ENCODE measurements at regions not wholly inside any gene's neighbourhood (a gene's known extent, or its start where the extent isn't known, plus 50 kb on each side); places are given as distances from the start of the nearest gene placed in this dataset.

DNA sequence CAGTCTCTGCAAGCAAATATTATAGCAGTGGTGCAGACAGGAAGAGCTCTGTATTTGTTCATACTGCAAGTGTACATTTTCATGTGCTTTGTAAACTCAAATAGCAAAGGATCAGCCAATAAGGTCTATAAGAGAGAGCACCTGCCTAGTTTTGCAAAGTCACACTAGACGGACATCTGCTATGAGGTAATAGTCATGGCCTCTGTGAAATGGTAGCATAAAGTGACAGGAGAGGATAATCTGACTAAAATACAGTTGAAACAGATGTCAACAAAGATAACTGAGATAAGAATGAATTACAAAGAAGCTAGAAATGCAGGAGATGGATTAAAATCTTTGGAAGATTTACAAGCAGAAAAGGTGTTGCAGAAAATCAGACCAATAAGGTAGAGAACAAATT is 70.6 kb upstream of the SPON1 start:
- Histone ChIP-seq H3K9me3 (replicated peaks in 1 of 3) (no peaks in the 10 kb centered on the region), H3K4me3 (no peak overlapping the region), H3K36me3 (replicated peaks in 1 of 2) (no peaks in the 10 kb centered on the region), H3K4me1 (replicated peaks in 1 of 2) (no peaks in the 10 kb centered on the region), H3K27ac (no peak overlapping the region), H3K27me3 (no peaks in the 10 kb centered on the region)
- 65 to 75% (median 72%) methylated on average over 1 of the region's 1 CpG for WGBS, 4 donors
- intact Hi-C loops (cut with DNase I) = no loop called here
- no peak for DNase-seq
- TF ChIP-seq, protein P1, sequence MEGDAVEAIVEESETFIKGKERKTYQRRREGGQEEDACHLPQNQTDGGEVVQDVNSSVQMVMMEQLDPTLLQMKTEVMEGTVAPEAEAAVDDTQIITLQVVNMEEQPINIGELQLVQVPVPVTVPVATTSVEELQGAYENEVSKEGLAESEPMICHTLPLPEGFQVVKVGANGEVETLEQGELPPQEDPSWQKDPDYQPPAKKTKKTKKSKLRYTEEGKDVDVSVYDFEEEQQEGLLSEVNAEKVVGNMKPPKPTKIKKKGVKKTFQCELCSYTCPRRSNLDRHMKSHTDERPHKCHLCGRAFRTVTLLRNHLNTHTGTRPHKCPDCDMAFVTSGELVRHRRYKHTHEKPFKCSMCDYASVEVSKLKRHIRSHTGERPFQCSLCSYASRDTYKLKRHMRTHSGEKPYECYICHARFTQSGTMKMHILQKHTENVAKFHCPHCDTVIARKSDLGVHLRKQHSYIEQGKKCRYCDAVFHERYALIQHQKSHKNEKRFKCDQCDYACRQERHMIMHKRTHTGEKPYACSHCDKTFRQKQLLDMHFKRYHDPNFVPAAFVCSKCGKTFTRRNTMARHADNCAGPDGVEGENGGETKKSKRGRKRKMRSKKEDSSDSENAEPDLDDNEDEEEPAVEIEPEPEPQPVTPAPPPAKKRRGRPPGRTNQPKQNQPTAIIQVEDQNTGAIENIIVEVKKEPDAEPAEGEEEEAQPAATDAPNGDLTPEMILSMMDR (IDR thresholded peaks at IDR 0.05) = no peak
- TF ChIP-seq POLR2A (IDR thresholded peaks at IDR 0.05) = no peak

DNA sequence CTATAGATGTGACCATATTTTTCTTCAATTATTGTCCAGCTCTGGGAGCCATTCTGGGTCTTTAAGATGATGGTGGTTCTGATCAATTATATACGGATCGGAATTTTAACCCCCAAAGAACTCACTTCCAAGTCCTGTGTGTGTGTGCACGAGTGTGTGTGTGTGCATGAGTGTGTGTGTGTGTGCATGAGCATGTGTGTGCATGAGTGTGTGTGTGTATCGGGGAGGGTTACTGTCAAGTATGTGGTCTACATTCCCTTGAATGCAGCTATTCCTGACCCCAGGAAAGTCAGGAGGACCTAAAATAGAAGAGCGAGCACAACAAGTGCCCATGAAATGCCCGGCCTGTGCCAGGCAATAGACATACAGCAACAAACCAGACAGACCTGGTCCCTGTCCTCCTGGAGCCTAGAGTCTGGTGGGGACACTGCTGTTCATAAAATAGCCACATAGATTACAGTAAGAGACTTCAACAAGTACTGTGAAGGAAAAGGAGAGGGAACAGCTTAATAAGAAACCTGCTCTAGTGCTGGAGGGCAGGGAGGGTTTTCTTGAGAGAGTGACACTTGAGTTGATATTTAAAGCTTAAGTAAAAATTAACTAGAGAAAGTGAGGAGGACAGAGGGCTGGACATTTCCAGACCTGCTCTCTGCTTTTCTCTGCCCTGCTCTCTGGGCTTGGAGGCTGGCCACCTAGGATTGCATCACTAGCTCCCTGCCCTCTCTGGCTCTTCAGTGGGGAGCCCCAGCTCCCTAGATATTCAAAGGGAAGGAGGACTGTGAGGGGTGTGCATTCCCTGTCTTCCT is 66.1 kb upstream of the SPON1 start:
- intact Hi-C loops (cut with DNase I) = no loop called here
- no peak overlapping the region for H3K4me3 ChIP-seq
- no peaks in the 10 kb centered on the region for H3K9me3 ChIP-seq (replicated peaks in 1 of 3)
- no peak for DNase-seq
- TF ChIP-seq POLR2A (IDR thresholded peaks at IDR 0.05) = no peak
- TF ChIP-seq, protein P1 (IDR thresholded peaks at IDR 0.05) = no peak
- H3K27ac ChIP-seq = no peak overlapping the region
- 67 to 74% (median 70%) methylated on average over 6 of the region's 6 CpGs for WGBS, 4 donors
- H3K36me3 ChIP-seq (replicated peaks in 1 of 2) = no peaks in the 10 kb centered on the region
- no peaks in the 10 kb centered on the region for H3K4me1 ChIP-seq (replicated peaks in 1 of 2)
- H3K27me3 ChIP-seq = no peaks in the 10 kb centered on the region

DNA sequence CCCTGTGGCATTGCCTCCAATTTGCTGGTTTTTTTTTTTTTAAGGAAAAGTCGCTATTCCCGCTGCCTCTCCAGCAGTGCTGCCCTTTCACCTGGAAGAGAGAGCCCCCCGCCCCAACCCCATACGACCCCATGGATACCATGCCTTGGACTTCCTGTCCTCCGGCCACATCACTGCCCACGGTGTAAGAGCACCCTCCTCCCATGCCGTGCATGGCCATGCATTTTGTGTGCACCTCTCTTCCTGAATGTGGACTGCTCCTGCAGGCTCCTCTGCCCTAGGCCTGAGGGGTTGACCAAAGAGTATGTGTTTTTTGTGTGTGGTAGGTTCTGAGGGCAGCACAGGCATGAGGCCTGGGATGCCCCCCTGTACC is 65.6 kb upstream of the SPON1 start:
- H3K9me3 ChIP-seq (replicated peaks in 1 of 3) = no peaks in the 10 kb centered on the region
- no peak overlapping the region for H3K27ac ChIP-seq
- H3K4me1 ChIP-seq (replicated peaks in 1 of 2) = no peaks in the 10 kb centered on the region
- H3K4me3 ChIP-seq = no peak overlapping the region
- H3K27me3 ChIP-seq = no peaks in the 10 kb centered on the region
- TF ChIP-seq, protein P1 (IDR thresholded peaks at IDR 0.05) = no peak
- TF ChIP-seq POLR2A (IDR thresholded peaks at IDR 0.05) = no peak
- DNase-seq = no peak
- 72 to 87% (median 80%) methylated on average over 6 to 7 of the region's 7 CpGs for WGBS, 4 donors
- intact Hi-C loops (cut with DNase I) = no loop called here
- H3K36me3 ChIP-seq (replicated peaks in 1 of 2) = no peaks in the 10 kb centered on the region

DNA sequence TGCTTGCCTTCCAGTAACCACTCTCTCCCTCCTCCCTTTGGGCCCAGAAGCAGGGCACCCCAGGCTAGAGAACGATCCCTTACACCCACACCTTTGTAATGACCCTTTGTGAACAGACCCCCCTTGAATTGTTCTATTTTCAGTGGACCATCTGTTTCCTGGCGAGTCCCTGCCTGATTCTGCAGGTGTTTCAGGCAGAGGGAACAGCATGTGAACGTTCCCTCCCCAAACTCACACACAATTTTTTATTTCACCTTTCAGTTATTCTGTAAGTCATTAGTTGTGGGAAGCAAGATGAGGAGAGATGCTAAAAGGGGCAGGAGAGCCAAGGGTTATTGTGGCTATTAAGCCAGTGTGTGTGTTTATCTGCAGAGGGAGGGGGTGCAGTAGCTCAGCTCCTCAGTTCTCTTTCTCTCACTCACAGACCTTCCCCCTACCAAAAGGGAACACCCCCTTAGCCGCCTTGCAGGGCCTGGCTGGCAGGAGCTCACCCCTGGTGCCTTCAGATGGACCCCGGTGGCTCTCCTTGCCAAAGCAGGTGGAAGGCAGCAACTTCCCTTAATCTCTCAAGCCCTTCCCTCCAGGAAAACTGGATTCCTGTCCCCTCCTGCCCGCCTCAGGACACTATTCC is 64.8 kb upstream of the SPON1 start:
- TF ChIP-seq, protein P1 (IDR thresholded peaks at IDR 0.05) = no peak
- no peak for TF ChIP-seq POLR2A (IDR thresholded peaks at IDR 0.05)
- H3K9me3 ChIP-seq (replicated peaks in 1 of 3) = no peaks in the 10 kb centered on the region
- H3K27ac ChIP-seq = no peak overlapping the region
- H3K4me1 ChIP-seq (replicated peaks in 1 of 2) = no peaks in the 10 kb centered on the region
- no peak for DNase-seq
- H3K27me3 ChIP-seq = no peaks in the 10 kb centered on the region
- intact Hi-C loops (cut with DNase I) = no loop called here
- WGBS, 4 donors = 56 to 63% (median 61%) methylated on average over 6 of the region's 6 CpGs
- H3K36me3 ChIP-seq (replicated peaks in 1 of 2) = no peaks in the 10 kb centered on the region
- H3K4me3 ChIP-seq = no peak overlapping the region
